Mucosa of rectum (tissue), 2 donors: ENCODE measurements at regions not wholly inside any gene's neighbourhood (a gene's known extent, or its start where the extent isn't known, plus 50 kb on each side); places are given as distances from the start of the nearest gene placed in this dataset.

Experiments used
- H3K27ac ChIP-seq, 2 donors: one replicate each; pipeline ENCODE4 v1.7.0; 2013; ENCODE audit warnings: inconsistent platforms in 2 of 2, low read depth in 2 of 2, low read length in 2 of 2
- H3K27me3 ChIP-seq, 2 donors: one replicate each; pipeline ENCODE4 v1.7.0; 2013; ENCODE audit warnings: low read length in 2 of 2; ENCODE audit not compliant: control insufficient read depth in 2 of 2, insufficient read depth in 2 of 2
- H3K36me3 ChIP-seq, 2 donors: one replicate each; pipeline ENCODE4 v1.7.0; 2013; ENCODE audit warnings: low read length in 2 of 2; ENCODE audit not compliant: control insufficient read depth in 2 of 2, insufficient read depth in 2 of 2
- H3K4me1 ChIP-seq, 2 donors: one replicate each; pipeline ENCODE4 v1.7.0; 2013; ENCODE audit warnings: low read length in 2 of 2, mild to moderate bottlenecking in 1 of 2; ENCODE audit not compliant: control insufficient read depth in 2 of 2, insufficient read depth in 2 of 2
- H3K4me3 ChIP-seq, 2 donors: one replicate each; pipeline ENCODE4 v1.7.0; 2013; ENCODE audit warnings: low read length in 2 of 2
- H3K9ac ChIP-seq, 2 donors: one replicate each; pipeline ENCODE4 v1.7.0; 2013; ENCODE audit warnings: low read length in 2 of 2, low read depth in 1 of 2, mild to moderate bottlenecking in 1 of 2
- H3K9me3 ChIP-seq, 2 donors: one replicate each; pipeline ENCODE4 v1.7.0; 2013; ENCODE audit warnings: low read length in 2 of 2; ENCODE audit not compliant: control insufficient read depth in 2 of 2
- donor health status: healthy.
- donor health status: Normal muscosa, but diverticular disease.

- no peak overlapping the region for H3K9ac ChIP-seq
Measured at GRCh38 chr10:57968328-57969016, 299.2 kb downstream of the IPMK start.

GRCh38 chr10:57964351-57964750 lies 303.3 kb downstream of the IPMK start:
- Histone ChIP-seq H3K9ac (no peak overlapping the region), H3K4me3 (no peak overlapping the region), H3K36me3 (no peaks in the 10 kb centered on the region), H3K27ac (no peak overlapping the region), H3K27me3 (no peaks in the 10 kb centered on the region), H3K4me1 (no peaks in the 10 kb centered on the region), H3K9me3 (no peaks in the 10 kb centered on the region)

More at GRCh38 chr10:57968328-57969016, 299.2 kb downstream of the IPMK start:
- Histone ChIP-seq H3K4me1 (no peaks in the 10 kb centered on the region), H3K27ac (no peak overlapping the region), H3K9me3 (no peaks in the 10 kb centered on the region), H3K4me3 (no peak overlapping the region), H3K27me3 (no peaks in the 10 kb centered on the region), H3K36me3 (no peaks in the 10 kb centered on the region)

GRCh38 chr10:57963546-57963945 lies 304.1 kb downstream of the IPMK start:
- no peaks in the 10 kb centered on the region for H3K9me3 ChIP-seq
- no peak overlapping the region for H3K4me3 ChIP-seq
- H3K36me3 ChIP-seq = no peaks in the 10 kb centered on the region
- no peaks in the 10 kb centered on the region for H3K27me3 ChIP-seq
- no peak overlapping the region for H3K9ac ChIP-seq
- no peaks in the 10 kb centered on the region for H3K4me1 ChIP-seq
- H3K27ac ChIP-seq = no peak overlapping the region

- Histone ChIP-seq H3K27me3 (no peaks in the 10 kb centered on the region), H3K27ac (no peak overlapping the region), H3K9ac (no peak overlapping the region), H3K4me1 (no peaks in the 10 kb centered on the region), H3K4me3 (no peak overlapping the region), H3K36me3 (no peaks in the 10 kb centered on the region), H3K9me3 (no peaks in the 10 kb centered on the region)
Measured at GRCh38 chr10:57962839-57963238, 304.9 kb downstream of the IPMK start.

- Histone ChIP-seq H3K4me3 (no peak overlapping the region), H3K9me3 (no peaks in the 10 kb centered on the region), H3K27ac (no peak overlapping the region), H3K27me3 (no peaks in the 10 kb centered on the region), H3K9ac (no peak overlapping the region), H3K36me3 (no peaks in the 10 kb centered on the region), H3K4me1 (no peaks in the 10 kb centered on the region)
Measured at GRCh38 chr10:57961487-57961886, 306.2 kb downstream of the IPMK start.

GRCh38 chr10:57960406-57960805 lies 307.3 kb downstream of the IPMK start:
- H3K9me3 ChIP-seq = no peaks in the 10 kb centered on the region
- no peaks in the 10 kb centered on the region for H3K36me3 ChIP-seq
- no peak overlapping the region for H3K4me3 ChIP-seq
- H3K27me3 ChIP-seq = no peaks in the 10 kb centered on the region
- no peaks in the 10 kb centered on the region for H3K4me1 ChIP-seq
- no peak overlapping the region for H3K9ac ChIP-seq
- H3K27ac ChIP-seq = no peak overlapping the region

- Histone ChIP-seq H3K9me3 (no peaks in the 10 kb centered on the region), H3K9ac (no peak overlapping the region), H3K4me3 (no peak overlapping the region), H3K4me1 (no peaks in the 10 kb centered on the region), H3K27me3 (no peaks in the 10 kb centered on the region), H3K27ac (no peak overlapping the region), H3K36me3 (no peaks in the 10 kb centered on the region)
Measured at GRCh38 chr10:57959318-57960006, 308.2 kb downstream of the IPMK start.

GRCh38 chr10:57955076-57955475 lies 312.6 kb downstream of the IPMK start:
- Histone ChIP-seq H3K9ac (no peak overlapping the region), H3K36me3 (no peaks in the 10 kb centered on the region), H3K9me3 (no peaks in the 10 kb centered on the region), H3K4me3 (no peak overlapping the region), H3K27me3 (no peaks in the 10 kb centered on the region), H3K4me1 (no peaks in the 10 kb centered on the region), H3K27ac (no peak overlapping the region)

GRCh38 chr10:57952741-57953140 lies 315.0 kb downstream of the IPMK start:
- H3K4me3 ChIP-seq = no peak overlapping the region
- H3K9ac ChIP-seq = no peak overlapping the region
- no peaks in the 10 kb centered on the region for H3K27me3 ChIP-seq
- no peak overlapping the region for H3K27ac ChIP-seq
- H3K4me1 ChIP-seq = no peaks in the 10 kb centered on the region
- no peaks in the 10 kb centered on the region for H3K9me3 ChIP-seq
- H3K36me3 ChIP-seq = no peaks in the 10 kb centered on the region

GRCh38 chr10:57950442-57950974 lies 317.2 kb downstream of the IPMK start:
- H3K4me1 ChIP-seq = no peaks in the 10 kb centered on the region
- H3K27me3 ChIP-seq = no peaks in the 10 kb centered on the region
- H3K36me3 ChIP-seq = no peaks in the 10 kb centered on the region
- H3K9ac ChIP-seq = no peak overlapping the region
- no peaks in the 10 kb centered on the region for H3K9me3 ChIP-seq
- no peak overlapping the region for H3K4me3 ChIP-seq
- no peak overlapping the region for H3K27ac ChIP-seq
